Keratinocyte (primary cell): ENCODE measurements at regions not wholly inside any gene's neighbourhood (a gene's known extent, or its start where the extent isn't known, plus 50 kb on each side); places are given as distances from the start of the nearest gene placed in this dataset.

ENCODE experiments used
- DNase-seq: peaks from one replicate; pipeline ENCODE4 v3.0.0-alpha.2; 2011; ENCODE audit warnings: low read depth, missing footprints, low spot score
- FAIRE-seq: peaks from 2 replicates; lab custom pipeline; 2011; peaks lifted over from hg19 to GRCh38; lab: Jason Lieb, UNC
- H2AFZ ChIP-seq: 2 replicates; pipeline ENCODE4 v1.6.0; 2012; ENCODE audit warnings: low read length, control low read depth, inconsistent platforms; ENCODE audit not compliant: control insufficient read depth
- H3K27ac ChIP-seq: 2 replicates; pipeline ENCODE4 v1.5.1; 2011; ENCODE audit warnings: low read length; ENCODE audit not compliant: control insufficient read depth, insufficient read depth
- H3K27me3 ChIP-seq: 3 replicates; pipeline ENCODE4 v1.6.0; 2011; ENCODE audit warnings: low read length; ENCODE audit not compliant: control insufficient read depth, insufficient read depth; ENCODE audit errors: extremely low read depth
- H3K36me3 ChIP-seq, 2 experiments: 2 replicates in 1 of 2; 3 replicates in 1 of 2; pipeline ENCODE4 v1.5.1; 2011; ENCODE audit warnings: low read length in 2 of 2, mild to moderate bottlenecking in 1 of 2; ENCODE audit not compliant: control insufficient read depth in 2 of 2, insufficient read depth in 2 of 2; ENCODE audit errors: extremely low read depth in 1 of 2
- H3K4me1 ChIP-seq: 3 replicates; pipeline ENCODE4 v1.5.1; 2011; ENCODE audit warnings: low read length; ENCODE audit not compliant: control insufficient read depth, insufficient read depth; ENCODE audit errors: extremely low read depth
- H3K4me2 ChIP-seq: 3 replicates; pipeline ENCODE4 v1.6.0; 2011; ENCODE audit warnings: low read depth, low read length; ENCODE audit not compliant: control insufficient read depth, insufficient read depth; ENCODE audit errors: extremely low read depth
- H3K4me3 ChIP-seq, 3 experiments: fragments of 200-600 bp in 1 of 3; sonication (generic) in 1 of 3; 2 replicates in 2 of 3; 3 replicates in 1 of 3; pipeline ENCODE4 v1.5.1; 2011 to 2016; ENCODE audit warnings: low read length in 3 of 3, mild to moderate bottlenecking in 3 of 3, control low read depth in 2 of 3, inconsistent platforms in 1 of 3, low read depth in 1 of 3, mixed read lengths in 1 of 3, mixed run types in 1 of 3, moderate library complexity in 1 of 3; ENCODE audit not compliant: control insufficient read depth in 2 of 3, insufficient read depth in 2 of 3; ENCODE audit errors: extremely low read depth in 1 of 3
- H3K79me2 ChIP-seq: 2 replicates; pipeline ENCODE4 v1.6.0; 2012; ENCODE audit warnings: low read length; ENCODE audit not compliant: control insufficient read depth, insufficient read depth
- H3K9ac ChIP-seq: 3 replicates; pipeline ENCODE4 v1.6.0; 2011; ENCODE audit warnings: low read length; ENCODE audit not compliant: control insufficient read depth, insufficient read depth; ENCODE audit errors: extremely low read depth
- H3K9me1 ChIP-seq: 3 replicates; pipeline ENCODE4 v1.6.0; 2011; ENCODE audit warnings: low read length; ENCODE audit not compliant: control insufficient read depth, insufficient read depth; ENCODE audit errors: extremely low read depth
- H3K9me3 ChIP-seq: 2 replicates; pipeline ENCODE4 v1.5.1; 2012; ENCODE audit warnings: low read depth, low read length; ENCODE audit not compliant: control insufficient read depth
- H4K20me1 ChIP-seq: 3 replicates; pipeline ENCODE4 v1.6.0; 2011; ENCODE audit warnings: low read length; ENCODE audit not compliant: control insufficient read depth, insufficient read depth; ENCODE audit errors: extremely low read depth
- EZH2 ChIP-seq: IDR thresholded peaks from one replicate; pipeline ENCODE4 v1.6.1; 2012; ENCODE audit warnings: inconsistent platforms, mild to moderate bottlenecking, low read length, moderate library complexity
- dilution Hi-C: fragments of 300-500 bp; cut with MboI; formaldehyde crosslinking; loops from one replicate; pipeline ENCODE4 v1.7.0; 2020; ENCODE audit warnings: low sequenced_read_pairs; ENCODE audit not compliant: extremely low pct_ligation_motif_present
- TF ChIP-seq, protein P1 (sequence below), 3 experiments: IDR thresholded peaks in 1 of 3; conservative IDR thresholded peaks in 1 of 3; optimal IDR thresholded peaks in 1 of 3; 2 replicates in 2 of 3; 3 replicates in 1 of 3; pipeline versions ENCODE3 to v1.5.1; 2011; ENCODE audit warnings: low read length in 3 of 3, mild to moderate bottlenecking in 3 of 3, moderate library complexity in 2 of 3, control low read depth in 1 of 3, inconsistent platforms in 1 of 3; ENCODE audit not compliant: insufficient read depth in 2 of 3; ENCODE audit errors: extremely low read depth in 1 of 3

DNA sequence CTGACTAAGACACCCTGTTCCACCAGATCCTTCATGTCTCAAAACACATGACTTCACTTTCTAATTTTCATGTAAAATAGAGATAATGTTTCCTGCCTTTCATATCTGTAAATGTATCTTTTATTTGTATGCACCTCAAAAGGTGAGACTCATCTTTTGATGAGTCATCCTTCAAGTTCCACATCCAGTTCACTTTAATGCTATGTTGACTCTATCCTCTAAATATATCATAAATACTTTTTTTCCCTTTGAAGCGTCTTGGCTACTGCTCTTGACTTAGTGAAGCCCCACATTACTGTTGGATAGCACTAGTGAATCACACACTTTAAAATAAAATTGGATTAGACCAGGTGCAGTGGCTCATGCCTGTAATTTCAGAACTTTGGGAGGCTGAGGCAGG is 741.1 kb downstream of the VGLL3 start:
- dilution Hi-C loops: no loop called here

DNA sequence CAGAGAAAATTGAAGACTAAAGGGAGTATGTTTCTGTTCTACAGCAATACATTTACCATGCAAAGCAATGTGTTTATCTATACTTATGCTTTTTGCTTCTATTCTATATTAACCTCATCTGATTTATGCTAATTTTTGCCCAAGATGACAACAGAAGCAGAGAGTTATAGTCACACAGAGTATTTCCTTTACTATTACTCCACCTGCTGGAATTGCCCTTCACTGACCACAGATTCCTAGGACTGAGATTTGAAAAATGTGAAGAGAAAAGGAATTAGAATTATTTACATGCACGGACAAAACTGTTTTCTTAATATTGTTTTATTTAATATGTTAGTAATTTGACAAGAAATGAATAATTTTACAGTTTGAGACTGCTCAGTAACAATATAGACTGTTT is 745.6 kb downstream of the VGLL3 start:
- no peak for FAIRE-seq
- H3K27me3 ChIP-seq: no peaks in the 10 kb centered on the region
- no peaks in the 10 kb centered on the region for H3K9me3 ChIP-seq
- H4K20me1 ChIP-seq: no peaks in the 10 kb centered on the region
- H2AFZ ChIP-seq: no peak overlapping the region
- no peaks in the 10 kb centered on the region for H3K4me1 ChIP-seq
- no peaks in the 10 kb centered on the region for H3K79me2 ChIP-seq
- H3K36me3 ChIP-seq: no peaks in the 10 kb centered on the region
- no peak for DNase-seq
- H3K27ac ChIP-seq: no peak overlapping the region
- no peak overlapping the region for H3K4me3 ChIP-seq
- dilution Hi-C loops: no loop called here
- H3K9ac ChIP-seq: no peak overlapping the region
- no peak for TF ChIP-seq EZH2
- TF ChIP-seq, protein P1, sequence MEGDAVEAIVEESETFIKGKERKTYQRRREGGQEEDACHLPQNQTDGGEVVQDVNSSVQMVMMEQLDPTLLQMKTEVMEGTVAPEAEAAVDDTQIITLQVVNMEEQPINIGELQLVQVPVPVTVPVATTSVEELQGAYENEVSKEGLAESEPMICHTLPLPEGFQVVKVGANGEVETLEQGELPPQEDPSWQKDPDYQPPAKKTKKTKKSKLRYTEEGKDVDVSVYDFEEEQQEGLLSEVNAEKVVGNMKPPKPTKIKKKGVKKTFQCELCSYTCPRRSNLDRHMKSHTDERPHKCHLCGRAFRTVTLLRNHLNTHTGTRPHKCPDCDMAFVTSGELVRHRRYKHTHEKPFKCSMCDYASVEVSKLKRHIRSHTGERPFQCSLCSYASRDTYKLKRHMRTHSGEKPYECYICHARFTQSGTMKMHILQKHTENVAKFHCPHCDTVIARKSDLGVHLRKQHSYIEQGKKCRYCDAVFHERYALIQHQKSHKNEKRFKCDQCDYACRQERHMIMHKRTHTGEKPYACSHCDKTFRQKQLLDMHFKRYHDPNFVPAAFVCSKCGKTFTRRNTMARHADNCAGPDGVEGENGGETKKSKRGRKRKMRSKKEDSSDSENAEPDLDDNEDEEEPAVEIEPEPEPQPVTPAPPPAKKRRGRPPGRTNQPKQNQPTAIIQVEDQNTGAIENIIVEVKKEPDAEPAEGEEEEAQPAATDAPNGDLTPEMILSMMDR (optimal IDR thresholded peaks at IDR 0.05 in 1 of 3, IDR thresholded peaks at IDR 0.05 in 1 of 3, conservative IDR thresholded peaks at IDR 0.05 in 1 of 3; ENCODE audit: extremely low read depth in 1 of 3, insufficient read depth in 2 of 3, low read length in 3 of 3): no peak
- no peak overlapping the region for H3K4me2 ChIP-seq
- no peaks in the 10 kb centered on the region for H3K9me1 ChIP-seq

More for the DNA sequence above, 741.1 kb downstream of the VGLL3 start:
- Histone ChIP-seq H3K27ac (no peak overlapping the region), H3K9me1 (no peaks in the 10 kb centered on the region), H3K4me3 (no peak overlapping the region), H3K27me3 (no peaks in the 10 kb centered on the region), H2AFZ (no peak overlapping the region), H3K4me1 (no peaks in the 10 kb centered on the region), H3K4me2 (no peak overlapping the region), H3K79me2 (no peaks in the 10 kb centered on the region), H3K36me3 (no peaks in the 10 kb centered on the region), H3K9me3 (no peaks in the 10 kb centered on the region), H4K20me1 (no peaks in the 10 kb centered on the region), H3K9ac (no peak overlapping the region)
- TF ChIP-seq, protein P1 (optimal IDR thresholded peaks at IDR 0.05 in 1 of 3, IDR thresholded peaks at IDR 0.05 in 1 of 3, conservative IDR thresholded peaks at IDR 0.05 in 1 of 3; ENCODE audit: extremely low read depth in 1 of 3, insufficient read depth in 2 of 3, low read length in 3 of 3): no peak
- no peak for TF ChIP-seq EZH2
- DNase-seq: no peak
- no peak for FAIRE-seq
